A673 (cell line): ENCODE measurements at regions not wholly inside any gene's neighbourhood (a gene's known extent, or its start where the extent isn't known, plus 50 kb on each side); places are given as distances from the start of the nearest gene placed in this dataset.

ENCODE experiments used
- BruUV-seq: library from RNA; stranded (reverse); fragments of 400-500 nt; replicated peaks from 2 replicates; lab custom pipeline; 2021; lab: Mats Ljungman, UMichigan
- CTCF ChIA-PET: fragments of 300-600 bp; sonication (Branson Sonifier 250); formaldehyde crosslinking; loops from one replicate; lab custom pipeline; 2022; ENCODE audit warnings: antibody characterized with exemption; lab: Charles Lee
- POLR2A ChIA-PET: fragments of 300-600 bp; sonication (Branson Sonifier 250); formaldehyde crosslinking; loops from one replicate; lab custom pipeline; 2022; ENCODE audit warnings: antibody characterized with exemption; ENCODE audit not compliant: low non-redundant PET; lab: Charles Lee
- DNase-seq: peaks from one replicate; pipeline ENCODE4 v3.0.0-alpha.2; 2015; ENCODE audit warnings: low spot score
- H3K27ac ChIP-seq: fragments of 200-600 bp; sonication (generic); 2 replicates; pipeline ENCODE4 v1.5.1; 2016; ENCODE audit warnings: mixed run types, low read depth, mild to moderate bottlenecking, mixed read lengths, antibody characterized with exemption, low read length; ENCODE audit not compliant: poor library complexity, severe bottlenecking
- H3K27me3 ChIP-seq: fragments of 200-600 bp; sonication (generic); replicated peaks from 2 replicates; pipeline ENCODE4 v1.6.1; 2017; ENCODE audit warnings: mixed run types, low read depth, mild to moderate bottlenecking, mixed read lengths, antibody characterized with exemption, low read length; ENCODE audit not compliant: insufficient read depth, poor library complexity
- H3K36me3 ChIP-seq: fragments of 200-600 bp; sonication (generic); 2 replicates; pipeline ENCODE4 v1.6.1; 2016; ENCODE audit warnings: mixed run types, mild to moderate bottlenecking, mixed read lengths, antibody characterized with exemption, low read length; ENCODE audit not compliant: insufficient read depth, poor library complexity, severe bottlenecking
- H3K4me1 ChIP-seq: fragments of 200-600 bp; sonication (generic); 2 replicates; pipeline ENCODE4 v1.6.1; 2017; ENCODE audit warnings: mixed run types, mild to moderate bottlenecking, mixed read lengths, antibody characterized with exemption, low read length; ENCODE audit not compliant: insufficient read depth, poor library complexity, severe bottlenecking
- H3K4me3 ChIP-seq: fragments of 200-600 bp; sonication (generic); 2 replicates; pipeline ENCODE4 v1.5.1; 2016; ENCODE audit warnings: low read depth, mixed run types, mild to moderate bottlenecking, mixed read lengths, low read length; ENCODE audit not compliant: poor library complexity, severe bottlenecking
- H3K9me3 ChIP-seq: fragments of 200-600 bp; sonication (generic); 2 replicates; pipeline ENCODE4 v1.6.1; 2016; ENCODE audit warnings: mixed run types, low read depth, mild to moderate bottlenecking, mixed read lengths, antibody characterized with exemption, low read length; ENCODE audit not compliant: poor library complexity, severe bottlenecking
- CTCF ChIP-seq: fragments of 300-800, 200-600 bp; sonication (generic); conservative IDR thresholded peaks from 2 replicates; pipeline ENCODE4 v1.5.1; 2017; ENCODE audit warnings: low read depth, mild to moderate bottlenecking, antibody characterized with exemption, low read length, moderate library complexity, mixed read lengths
- EZH2 ChIP-seq: fragments of 200-600 bp; sonication (generic); IDR thresholded peaks from 2 replicates; pipeline ENCODE4 v1.6.1; 2017; ENCODE audit warnings: borderline replicate concordance, low read depth, mild to moderate bottlenecking, mixed read lengths, antibody characterized with exemption, low read length; ENCODE audit not compliant: poor library complexity, severe bottlenecking
- intact Hi-C: fragments of 100-400 bp; cut with micrococcal nuclease; formaldehyde crosslinking; loops from one replicate; pipeline ENCODE4 v1.10.0; 2022; ENCODE audit not compliant: unreplicated experiment

- CTCF ChIA-PET = no interaction called here
- Histone ChIP-seq H3K27ac (no peak overlapping the region), H3K4me3 (no peak overlapping the region), H3K27me3 (no peaks in the 10 kb centered on the region), H3K36me3 (no peaks in the 10 kb centered on the region), H3K9me3 (no peaks in the 10 kb centered on the region), H3K4me1 (no peaks in the 10 kb centered on the region)
- no peak for DNase-seq
- POLR2A ChIA-PET = no interaction called here
- TF ChIP-seq EZH2 (no peak), CTCF (no peak)
- intact Hi-C loops = no loop called here
- BruUV-seq = no TSS peak
These were observed 728.8 kb upstream of the PIK3C3 start for GRCh38 chr18:41226186-41226585.

GRCh38 chr18:41216341-41217003 lies 738.6 kb upstream of the PIK3C3 start:
- no peak overlapping the region for H3K4me3 ChIP-seq
- no TSS peak for BruUV-seq
- H3K27me3 ChIP-seq = no peaks in the 10 kb centered on the region
- intact Hi-C loops = no loop called here
- no peaks in the 10 kb centered on the region for H3K4me1 ChIP-seq
- no peaks in the 10 kb centered on the region for H3K9me3 ChIP-seq
- no peaks in the 10 kb centered on the region for H3K36me3 ChIP-seq
- ChIA-PET CTCF (no interaction called here), POLR2A (no interaction called here)
- TF ChIP-seq EZH2 (no peak), CTCF (no peak)
- no peak for DNase-seq
- H3K27ac ChIP-seq = no peak overlapping the region

GRCh38 chr18:41207706-41208105 lies 747.3 kb upstream of the PIK3C3 start:
- TF ChIP-seq CTCF = no peak
- CTCF ChIA-PET = no interaction called here
- H3K27me3 ChIP-seq = no peaks in the 10 kb centered on the region
- H3K4me1 ChIP-seq = no peaks in the 10 kb centered on the region
- H3K9me3 ChIP-seq = no peaks in the 10 kb centered on the region
- POLR2A ChIA-PET = no interaction called here
- no peak overlapping the region for H3K4me3 ChIP-seq
- no peak overlapping the region for H3K27ac ChIP-seq
- H3K36me3 ChIP-seq = no peaks in the 10 kb centered on the region
- BruUV-seq = no TSS peak
- no peak for DNase-seq
- intact Hi-C loops = no loop called here
